DOHH2 (cell line): ENCODE measurements at regions not wholly inside any gene's neighbourhood (a gene's known extent, or its start where the extent isn't known, plus 50 kb on each side); places are given as distances from the start of the nearest gene placed in this dataset.

ENCODE experiments used
- EZH2phosphoT487 ChIP-seq: fragments of 200-600 bp; sonication (generic); IDR thresholded peaks from 2 replicates; pipeline ENCODE4 v1.6.1; 2017; ENCODE audit warnings: borderline replicate concordance, mild to moderate bottlenecking, antibody characterized with exemption, low read length, moderate library complexity, mixed read lengths
- TF ChIP-seq, protein P1 (sequence below): fragments of 200-600 bp; sonication (generic); IDR thresholded peaks from one replicate; pipeline ENCODE4 v1.5.1; 2014; ENCODE audit warnings: antibody characterized with exemption, mild to moderate bottlenecking, low read depth, low read length; ENCODE audit not compliant: poor library complexity, severe bottlenecking

DNA sequence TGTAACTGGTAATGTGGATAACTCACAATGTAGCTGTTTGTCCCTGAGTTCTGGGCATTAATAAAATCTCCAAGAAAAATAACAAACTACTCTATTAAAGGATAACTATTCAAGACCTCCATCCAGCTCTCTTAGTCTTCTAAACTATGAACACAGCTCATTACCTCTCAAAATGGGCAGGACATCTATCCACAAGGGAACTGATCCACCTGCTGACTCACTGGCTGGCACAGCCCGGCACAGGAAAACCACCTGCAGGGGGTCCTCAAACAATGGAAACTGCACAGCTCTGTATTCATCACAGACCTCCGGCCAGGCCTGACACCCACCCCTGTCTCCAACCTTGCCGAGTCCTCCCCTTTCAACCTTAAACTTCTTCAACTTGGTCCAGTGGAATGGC, 255.4 kb downstream of the TJP1 start:
- TF ChIP-seq, protein P1, sequence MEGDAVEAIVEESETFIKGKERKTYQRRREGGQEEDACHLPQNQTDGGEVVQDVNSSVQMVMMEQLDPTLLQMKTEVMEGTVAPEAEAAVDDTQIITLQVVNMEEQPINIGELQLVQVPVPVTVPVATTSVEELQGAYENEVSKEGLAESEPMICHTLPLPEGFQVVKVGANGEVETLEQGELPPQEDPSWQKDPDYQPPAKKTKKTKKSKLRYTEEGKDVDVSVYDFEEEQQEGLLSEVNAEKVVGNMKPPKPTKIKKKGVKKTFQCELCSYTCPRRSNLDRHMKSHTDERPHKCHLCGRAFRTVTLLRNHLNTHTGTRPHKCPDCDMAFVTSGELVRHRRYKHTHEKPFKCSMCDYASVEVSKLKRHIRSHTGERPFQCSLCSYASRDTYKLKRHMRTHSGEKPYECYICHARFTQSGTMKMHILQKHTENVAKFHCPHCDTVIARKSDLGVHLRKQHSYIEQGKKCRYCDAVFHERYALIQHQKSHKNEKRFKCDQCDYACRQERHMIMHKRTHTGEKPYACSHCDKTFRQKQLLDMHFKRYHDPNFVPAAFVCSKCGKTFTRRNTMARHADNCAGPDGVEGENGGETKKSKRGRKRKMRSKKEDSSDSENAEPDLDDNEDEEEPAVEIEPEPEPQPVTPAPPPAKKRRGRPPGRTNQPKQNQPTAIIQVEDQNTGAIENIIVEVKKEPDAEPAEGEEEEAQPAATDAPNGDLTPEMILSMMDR: no peak
- no peak for TF ChIP-seq EZH2phosphoT487
